Testis (tissue), 2 donors: ENCODE measurements at regions not wholly inside any gene's neighbourhood (a gene's known extent, or its start where the extent isn't known, plus 50 kb on each side); places are given as distances from the start of the nearest gene placed in this dataset.

ENCODE experiments used
- DNase-seq: peaks from one replicate; pipeline ENCODE4 v3.0.0-alpha.2; 2019
- H3K27ac ChIP-seq, 2 donors: fragments of 200-600 bp; sonication (generic); one replicate each; pipeline ENCODE4 v1.5.1; 2019
- H3K27me3 ChIP-seq: fragments of 200-600 bp; sonication (generic); one replicate; pipeline ENCODE4 v1.5.1; 2019
- H3K36me3 ChIP-seq: fragments of 200-600 bp; sonication (generic); one replicate; pipeline ENCODE4 v1.5.1; 2017; ENCODE audit warnings: low read depth; ENCODE audit errors: missing control alignments
- H3K4me1 ChIP-seq: fragments of 200-600 bp; sonication (generic); one replicate; pipeline ENCODE4 v1.5.1; 2019
- H3K4me3 ChIP-seq, 2 donors: fragments of 200-600 bp; sonication (generic); one replicate each; pipeline ENCODE4 v1.5.1; 2017 to 2019
- H3K9me3 ChIP-seq: fragments of 200-600 bp; sonication (generic); one replicate; pipeline ENCODE4 v1.5.1; 2017
- POLR2A ChIP-seq: fragments of 450-650 bp; IDR thresholded peaks from one replicate; pipeline ENCODE4 v1.6.1; 2017; ENCODE audit warnings: antibody characterized with exemption, mild to moderate bottlenecking, moderate library complexity
- WGBS, 2 donors: methylation state at CpG; one replicate each; pipeline ENCODE4 v1.1.5; 2018; 5-methylcytosine and 5-hydroxymethylcytosine counted together
- intact Hi-C: fragments of 100-400 bp; cut with DNase I; formaldehyde crosslinking; loops from one replicate; pipeline ENCODE4 v1.15.1; 2023; ENCODE audit warnings: low total_unique reads
- TF ChIP-seq, protein P1 (sequence below), 3 experiments: fragments of 450-650 bp in 2 of 3; fragments of 200-600 bp in 1 of 3; sonication (generic) in 1 of 3; IDR thresholded peaks; one replicate each; pipeline ENCODE4 v1.5.1; 2016 to 2019; ENCODE audit warnings: antibody characterized with exemption in 3 of 3, mild to moderate bottlenecking in 2 of 3, moderate library complexity in 1 of 3

DNA sequence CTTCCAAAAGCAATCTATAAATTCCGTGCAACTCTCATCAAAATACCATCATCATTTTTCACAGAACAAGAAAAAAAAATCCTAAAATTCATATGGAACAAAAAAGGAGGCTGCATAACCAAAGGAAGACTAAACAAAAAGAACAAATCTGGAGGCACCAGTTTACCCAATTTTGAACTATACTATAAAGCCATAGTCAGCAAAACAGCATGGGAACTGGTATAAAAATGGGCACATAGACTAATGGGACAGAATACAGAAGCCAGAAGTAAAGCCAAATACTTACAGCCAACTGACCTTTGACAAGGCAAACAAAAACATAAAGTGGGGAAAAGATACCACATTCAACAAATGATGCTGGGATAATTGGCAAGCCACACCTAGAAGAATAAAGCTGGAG is 753.5 kb upstream of the PABPC4L start:
- no peaks in the 10 kb centered on the region for H3K27me3 ChIP-seq
- DNase-seq = no peak
- no peaks in the 10 kb centered on the region for H3K4me1 ChIP-seq
- no peak overlapping the region for H3K27ac ChIP-seq
- no peak overlapping the region for H3K4me3 ChIP-seq
- H3K36me3 ChIP-seq = no peaks in the 10 kb centered on the region
- no peaks in the 10 kb centered on the region for H3K9me3 ChIP-seq
- intact Hi-C loops = no loop called here
- 90 to 91% methylated on average over 1 of the region's 1 CpG for WGBS, 2 donors
- TF ChIP-seq POLR2A = no peak
- TF ChIP-seq, protein P1, sequence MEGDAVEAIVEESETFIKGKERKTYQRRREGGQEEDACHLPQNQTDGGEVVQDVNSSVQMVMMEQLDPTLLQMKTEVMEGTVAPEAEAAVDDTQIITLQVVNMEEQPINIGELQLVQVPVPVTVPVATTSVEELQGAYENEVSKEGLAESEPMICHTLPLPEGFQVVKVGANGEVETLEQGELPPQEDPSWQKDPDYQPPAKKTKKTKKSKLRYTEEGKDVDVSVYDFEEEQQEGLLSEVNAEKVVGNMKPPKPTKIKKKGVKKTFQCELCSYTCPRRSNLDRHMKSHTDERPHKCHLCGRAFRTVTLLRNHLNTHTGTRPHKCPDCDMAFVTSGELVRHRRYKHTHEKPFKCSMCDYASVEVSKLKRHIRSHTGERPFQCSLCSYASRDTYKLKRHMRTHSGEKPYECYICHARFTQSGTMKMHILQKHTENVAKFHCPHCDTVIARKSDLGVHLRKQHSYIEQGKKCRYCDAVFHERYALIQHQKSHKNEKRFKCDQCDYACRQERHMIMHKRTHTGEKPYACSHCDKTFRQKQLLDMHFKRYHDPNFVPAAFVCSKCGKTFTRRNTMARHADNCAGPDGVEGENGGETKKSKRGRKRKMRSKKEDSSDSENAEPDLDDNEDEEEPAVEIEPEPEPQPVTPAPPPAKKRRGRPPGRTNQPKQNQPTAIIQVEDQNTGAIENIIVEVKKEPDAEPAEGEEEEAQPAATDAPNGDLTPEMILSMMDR (IDR thresholded peaks at IDR 0.05) = no peak

DNA sequence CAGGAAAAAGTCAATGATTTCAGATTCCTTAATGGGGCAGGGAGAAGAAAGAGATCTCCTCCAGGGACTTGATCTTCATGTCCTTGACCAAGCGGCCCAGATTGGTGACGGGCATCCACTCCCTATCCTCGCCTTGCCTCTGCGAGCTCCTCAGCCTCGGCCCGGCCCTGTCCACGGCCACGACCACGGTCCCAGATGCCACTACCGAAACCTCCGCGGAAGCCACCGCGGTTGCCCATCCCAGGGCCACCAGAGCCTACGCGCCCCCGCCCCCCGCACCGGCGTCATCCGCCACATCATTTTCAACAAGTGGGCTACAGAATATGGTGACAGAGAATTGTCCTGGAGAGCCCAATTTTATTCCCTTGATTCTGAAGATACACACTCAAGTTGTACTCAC is 751.2 kb upstream of the PABPC4L start:
- H3K4me1 ChIP-seq = no peaks in the 10 kb centered on the region
- H3K27ac ChIP-seq = no peak overlapping the region
- TF ChIP-seq POLR2A = no peak
- TF ChIP-seq, protein P1 (IDR thresholded peaks at IDR 0.05) = no peak
- 59 to 77% methylated on average over 21 of the region's 21 CpGs for WGBS, 2 donors
- DNase-seq = no peak
- intact Hi-C loops = no loop called here
- no peaks in the 10 kb centered on the region for H3K36me3 ChIP-seq
- no peaks in the 10 kb centered on the region for H3K27me3 ChIP-seq
- H3K9me3 ChIP-seq = no peaks in the 10 kb centered on the region
- H3K4me3 ChIP-seq = peak overlapping the region in 1 of 2 donors; percentile 20

DNA sequence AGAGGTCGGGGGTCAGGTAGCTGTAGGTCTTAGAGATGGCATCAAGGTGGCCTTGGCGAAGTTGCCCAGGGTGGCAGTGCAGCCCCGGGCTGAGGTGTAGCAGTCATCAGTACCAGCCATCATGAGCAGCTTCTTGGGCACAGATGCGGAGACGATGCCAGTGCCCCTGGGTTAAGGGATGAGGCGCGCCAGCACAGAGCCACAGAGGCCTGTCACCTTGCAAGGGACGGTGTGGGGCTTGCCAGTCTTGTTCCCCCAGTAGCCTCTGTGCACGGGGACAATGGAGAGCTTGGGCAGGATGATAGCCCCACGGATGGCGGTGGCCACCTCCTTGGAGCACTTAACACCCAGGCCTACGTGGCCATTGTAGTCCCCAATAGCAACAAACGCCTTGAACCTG is 750.7 kb upstream of the PABPC4L start:
- H3K27ac ChIP-seq = no peak overlapping the region
- no peaks in the 10 kb centered on the region for H3K27me3 ChIP-seq
- 55 to 84% methylated on average over 4 to 13 of the region's 13 CpGs for WGBS, 2 donors
- no peak for DNase-seq
- peak overlapping the region in 1 of 2 donors; percentile 20 for H3K4me3 ChIP-seq
- no peak for TF ChIP-seq POLR2A
- TF ChIP-seq, protein P1 (IDR thresholded peaks at IDR 0.05) = no peak
- H3K9me3 ChIP-seq = no peaks in the 10 kb centered on the region
- no peaks in the 10 kb centered on the region for H3K4me1 ChIP-seq
- H3K36me3 ChIP-seq = no peaks in the 10 kb centered on the region
- intact Hi-C loops = no loop called here

DNA sequence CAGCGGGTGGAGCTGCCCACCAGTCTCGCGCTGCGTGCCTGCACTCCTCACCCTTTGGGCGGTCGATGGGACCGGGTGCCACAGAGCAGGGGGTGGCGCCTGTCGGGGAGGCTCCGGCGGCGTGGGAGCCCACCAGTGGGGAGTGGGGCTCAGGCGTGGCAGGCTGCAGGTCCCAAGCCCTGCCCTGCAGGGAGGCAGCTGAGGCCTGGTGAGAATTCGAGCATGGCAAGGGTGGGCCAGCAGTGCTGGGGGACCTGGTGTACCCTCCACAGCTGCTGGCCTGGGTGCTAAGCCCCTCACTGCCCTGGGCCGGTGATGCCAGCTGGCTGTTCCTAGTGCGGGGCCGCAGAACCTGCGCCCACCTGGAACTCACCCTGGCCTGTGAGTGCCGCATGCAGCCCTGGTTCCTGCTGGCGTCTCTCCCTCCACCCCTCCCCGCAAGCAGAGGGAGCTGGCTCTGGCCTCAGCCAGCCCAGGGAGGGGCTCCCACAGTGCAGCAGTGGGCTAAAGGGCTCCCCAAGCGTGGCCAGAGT is 746.6 kb upstream of the PABPC4L start:
- no peaks in the 10 kb centered on the region for H3K4me1 ChIP-seq
- no peaks in the 10 kb centered on the region for H3K9me3 ChIP-seq
- TF ChIP-seq, protein P1 (IDR thresholded peaks at IDR 0.05) = no peak
- TF ChIP-seq POLR2A = no peak
- DNase-seq = no peak
- H3K27me3 ChIP-seq = no peaks in the 10 kb centered on the region
- WGBS, 2 donors = 95 to 97% methylated on average over 7 to 20 of the region's 22 CpGs
- no peak overlapping the region for H3K27ac ChIP-seq
- intact Hi-C loops = no loop called here
- no peak overlapping the region for H3K4me3 ChIP-seq
- H3K36me3 ChIP-seq = no peaks in the 10 kb centered on the region

DNA sequence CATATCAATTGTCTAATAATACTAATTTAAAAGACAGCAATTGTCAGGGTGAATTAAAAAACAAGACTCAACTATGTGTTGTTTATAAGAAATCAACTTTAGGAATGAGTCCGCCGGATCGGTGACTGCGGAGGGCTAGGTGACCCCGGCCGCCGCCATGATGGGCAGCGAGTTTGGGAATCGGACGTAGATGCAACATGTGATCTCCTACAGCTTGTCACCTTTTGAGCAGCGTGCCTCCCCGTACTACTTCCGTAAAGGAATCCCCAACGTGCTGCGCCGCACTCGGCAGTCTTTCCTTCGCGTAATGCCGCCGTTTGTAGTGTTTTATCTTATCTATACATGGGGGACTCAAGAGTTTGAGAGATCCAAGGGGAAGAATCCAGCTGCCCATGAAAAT is 742.5 kb upstream of the PABPC4L start:
- TF ChIP-seq POLR2A = no peak
- TF ChIP-seq, protein P1 (IDR thresholded peaks at IDR 0.05) = no peak
- intact Hi-C loops = no loop called here
- DNase-seq = peak; percentile 41
- Histone ChIP-seq H3K27me3 (no peaks in the 10 kb centered on the region), H3K27ac (no peak overlapping the region), H3K36me3 (no peaks in the 10 kb centered on the region), H3K4me1 (no peaks in the 10 kb centered on the region), H3K4me3 (peak overlapping the region; percentile 19 to 32), H3K9me3 (no peaks in the 10 kb centered on the region)
- 75 to 81% methylated on average over 21 of the region's 21 CpGs for WGBS, 2 donors
